ENCODE measurements at regions not wholly inside any gene's neighbourhood (a gene's known extent, or its start where the extent isn't known, plus 50 kb on each side); places are given as distances from the start of the nearest gene placed in this dataset.

DNA sequence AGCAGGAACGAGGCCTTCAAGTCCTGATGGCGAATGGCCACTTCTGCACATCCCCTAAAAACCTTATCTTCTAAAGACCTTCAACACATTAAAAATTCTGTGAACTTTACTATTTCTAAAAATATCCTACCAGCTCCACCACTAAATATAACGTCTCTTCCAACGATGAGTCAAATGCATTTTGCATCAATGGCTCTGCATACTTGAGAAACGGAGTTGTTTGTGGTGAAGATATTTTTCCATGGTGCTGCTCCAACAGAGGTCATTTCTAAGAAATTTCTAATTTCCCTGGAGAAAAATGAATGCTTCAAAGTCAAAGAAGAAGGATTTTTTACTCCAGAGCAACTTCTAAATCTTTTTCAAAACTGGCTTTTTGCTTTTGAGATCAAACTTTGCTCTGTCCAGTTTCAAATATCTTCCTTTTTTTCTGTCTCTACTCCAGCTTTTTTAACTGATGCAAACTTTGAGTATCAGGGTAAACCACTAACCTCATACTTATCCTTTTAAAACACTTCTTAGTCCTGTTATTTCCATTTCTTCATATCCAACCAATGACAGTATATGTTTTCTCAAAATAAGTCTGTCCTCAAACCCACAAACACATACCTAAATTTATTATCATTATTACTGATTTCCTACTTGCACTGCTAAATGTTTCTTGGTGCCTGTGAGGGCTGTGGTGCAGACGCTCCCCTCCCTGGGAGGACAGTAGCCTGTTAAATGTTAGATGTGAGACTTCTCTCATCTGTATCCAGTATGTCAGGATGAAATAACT is 258.1 kb downstream of the KLF6 start:
- TF ChIP-seq POLR2A (IDR thresholded peaks at IDR 0.05; ENCODE audit: low read depth, low read length): no peak
- TF ChIP-seq POLR2AphosphoS5 (IDR thresholded peaks at IDR 0.05; ENCODE audit: low read depth, low read length): no peak

All from GM12892 (cell line).